HCT116 (cell line): ENCODE measurements at regions not wholly inside any gene's neighbourhood (a gene's known extent, or its start where the extent isn't known, plus 50 kb on each side); places are given as distances from the start of the nearest gene placed in this dataset.

Experiments used
- EZH2phosphoT487 ChIP-seq: fragments of 200-600 bp; IDR thresholded peaks from 2 replicates; pipeline ENCODE4 v1.6.1; 2018; ENCODE audit warnings: antibody characterized with exemption, borderline replicate concordance
- POLR2A ChIP-seq: IDR thresholded peaks from 2 replicates; pipeline ENCODE4 v1.7.0; 2011; ENCODE audit warnings: borderline replicate concordance; ENCODE audit not compliant: insufficient read depth, insufficient read length; ENCODE audit errors: extremely low read depth
- POLR2AphosphoS5 ChIP-seq: IDR thresholded peaks from 2 replicates; pipeline ENCODE4 v1.6.1; 2011; ENCODE audit warnings: mild to moderate bottlenecking, low read depth, low read length, moderate library complexity
- SP1 ChIP-seq: IDR thresholded peaks from 2 replicates; pipeline ENCODE4 v1.6.1; 2012; ENCODE audit warnings: low read depth
- SRF ChIP-seq: IDR thresholded peaks from 2 replicates; pipeline ENCODE4 v1.6.1; 2012; ENCODE audit warnings: low read depth
- TF ChIP-seq, protein P1 (sequence below), 3 experiments: fragments of 200-600 bp in 1 of 3; sonication (generic) in 1 of 3; IDR thresholded peaks in 2 of 3; conservative IDR thresholded peaks in 1 of 3; 2 replicates each; pipeline ENCODE4 v1.5.1; 2012 to 2017; ENCODE audit warnings: low read depth in 2 of 3, low read length in 2 of 3, antibody characterized with exemption in 1 of 3, borderline replicate concordance in 1 of 3, control low read depth in 1 of 3, mild to moderate bottlenecking in 1 of 3, mixed read lengths in 1 of 3, mixed run types in 1 of 3, moderate library complexity in 1 of 3; ENCODE audit not compliant: insufficient read depth in 1 of 3
- TF ChIP-seq, protein P2 (sequence below): IDR thresholded peaks from 2 replicates; pipeline ENCODE4 v1.6.1; 2012
- TF ChIP-seq, protein P3 (sequence below): IDR thresholded peaks from 2 replicates; pipeline ENCODE4 v1.6.1; 2012; ENCODE audit warnings: low read depth

DNA sequence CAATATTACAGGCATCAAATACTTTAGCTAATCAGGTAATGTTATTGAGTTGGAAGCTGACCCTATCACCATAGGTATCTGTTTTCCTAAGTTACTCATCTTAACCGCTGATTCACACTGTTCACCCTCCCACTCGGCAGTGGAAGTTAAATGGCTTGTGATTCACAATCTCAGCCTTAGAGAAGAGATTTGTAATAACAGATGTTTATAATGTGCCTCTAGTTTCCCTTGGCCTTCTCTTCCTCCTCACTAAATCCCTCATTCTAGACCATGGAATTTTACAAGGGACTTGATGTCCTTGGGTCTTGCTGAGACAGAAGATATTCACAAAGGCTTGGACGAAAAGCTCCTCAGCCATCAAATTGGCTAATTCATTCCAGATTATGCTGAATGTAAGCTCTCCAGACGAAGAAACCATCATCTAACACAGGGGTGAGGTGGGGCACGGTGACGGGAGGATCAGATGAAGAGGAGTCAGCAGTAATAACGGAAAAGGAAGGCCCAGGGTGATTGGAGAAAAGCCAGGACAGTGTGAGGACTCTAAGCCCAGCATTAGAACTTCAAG lies 931.7 kb downstream of the MCTP2 start:
- TF ChIP-seq POLR2AphosphoS5 (no peak), SP1 (no peak), EZH2phosphoT487 (no peak), SRF (no peak), POLR2A (no peak)
- TF ChIP-seq, protein P1, sequence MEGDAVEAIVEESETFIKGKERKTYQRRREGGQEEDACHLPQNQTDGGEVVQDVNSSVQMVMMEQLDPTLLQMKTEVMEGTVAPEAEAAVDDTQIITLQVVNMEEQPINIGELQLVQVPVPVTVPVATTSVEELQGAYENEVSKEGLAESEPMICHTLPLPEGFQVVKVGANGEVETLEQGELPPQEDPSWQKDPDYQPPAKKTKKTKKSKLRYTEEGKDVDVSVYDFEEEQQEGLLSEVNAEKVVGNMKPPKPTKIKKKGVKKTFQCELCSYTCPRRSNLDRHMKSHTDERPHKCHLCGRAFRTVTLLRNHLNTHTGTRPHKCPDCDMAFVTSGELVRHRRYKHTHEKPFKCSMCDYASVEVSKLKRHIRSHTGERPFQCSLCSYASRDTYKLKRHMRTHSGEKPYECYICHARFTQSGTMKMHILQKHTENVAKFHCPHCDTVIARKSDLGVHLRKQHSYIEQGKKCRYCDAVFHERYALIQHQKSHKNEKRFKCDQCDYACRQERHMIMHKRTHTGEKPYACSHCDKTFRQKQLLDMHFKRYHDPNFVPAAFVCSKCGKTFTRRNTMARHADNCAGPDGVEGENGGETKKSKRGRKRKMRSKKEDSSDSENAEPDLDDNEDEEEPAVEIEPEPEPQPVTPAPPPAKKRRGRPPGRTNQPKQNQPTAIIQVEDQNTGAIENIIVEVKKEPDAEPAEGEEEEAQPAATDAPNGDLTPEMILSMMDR (IDR thresholded peaks at IDR 0.05 in 2 of 3, conservative IDR thresholded peaks at IDR 0.05 in 1 of 3; ENCODE audit: borderline replicate concordance in 1 of 3, insufficient read depth in 1 of 3, low read depth in 2 of 3, low read length in 2 of 3) = no peak
- TF ChIP-seq, protein P2, sequence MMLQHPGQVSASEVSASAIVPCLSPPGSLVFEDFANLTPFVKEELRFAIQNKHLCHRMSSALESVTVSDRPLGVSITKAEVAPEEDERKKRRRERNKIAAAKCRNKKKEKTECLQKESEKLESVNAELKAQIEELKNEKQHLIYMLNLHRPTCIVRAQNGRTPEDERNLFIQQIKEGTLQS = no peak
- TF ChIP-seq, protein P3, sequence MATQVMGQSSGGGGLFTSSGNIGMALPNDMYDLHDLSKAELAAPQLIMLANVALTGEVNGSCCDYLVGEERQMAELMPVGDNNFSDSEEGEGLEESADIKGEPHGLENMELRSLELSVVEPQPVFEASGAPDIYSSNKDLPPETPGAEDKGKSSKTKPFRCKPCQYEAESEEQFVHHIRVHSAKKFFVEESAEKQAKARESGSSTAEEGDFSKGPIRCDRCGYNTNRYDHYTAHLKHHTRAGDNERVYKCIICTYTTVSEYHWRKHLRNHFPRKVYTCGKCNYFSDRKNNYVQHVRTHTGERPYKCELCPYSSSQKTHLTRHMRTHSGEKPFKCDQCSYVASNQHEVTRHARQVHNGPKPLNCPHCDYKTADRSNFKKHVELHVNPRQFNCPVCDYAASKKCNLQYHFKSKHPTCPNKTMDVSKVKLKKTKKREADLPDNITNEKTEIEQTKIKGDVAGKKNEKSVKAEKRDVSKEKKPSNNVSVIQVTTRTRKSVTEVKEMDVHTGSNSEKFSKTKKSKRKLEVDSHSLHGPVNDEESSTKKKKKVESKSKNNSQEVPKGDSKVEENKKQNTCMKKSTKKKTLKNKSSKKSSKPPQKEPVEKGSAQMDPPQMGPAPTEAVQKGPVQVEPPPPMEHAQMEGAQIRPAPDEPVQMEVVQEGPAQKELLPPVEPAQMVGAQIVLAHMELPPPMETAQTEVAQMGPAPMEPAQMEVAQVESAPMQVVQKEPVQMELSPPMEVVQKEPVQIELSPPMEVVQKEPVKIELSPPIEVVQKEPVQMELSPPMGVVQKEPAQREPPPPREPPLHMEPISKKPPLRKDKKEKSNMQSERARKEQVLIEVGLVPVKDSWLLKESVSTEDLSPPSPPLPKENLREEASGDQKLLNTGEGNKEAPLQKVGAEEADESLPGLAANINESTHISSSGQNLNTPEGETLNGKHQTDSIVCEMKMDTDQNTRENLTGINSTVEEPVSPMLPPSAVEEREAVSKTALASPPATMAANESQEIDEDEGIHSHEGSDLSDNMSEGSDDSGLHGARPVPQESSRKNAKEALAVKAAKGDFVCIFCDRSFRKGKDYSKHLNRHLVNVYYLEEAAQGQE = no peak
